ENCODE measurements at regions not wholly inside any gene's neighbourhood (a gene's known extent, or its start where the extent isn't known, plus 50 kb on each side); places are given as distances from the start of the nearest gene placed in this dataset.

DNA sequence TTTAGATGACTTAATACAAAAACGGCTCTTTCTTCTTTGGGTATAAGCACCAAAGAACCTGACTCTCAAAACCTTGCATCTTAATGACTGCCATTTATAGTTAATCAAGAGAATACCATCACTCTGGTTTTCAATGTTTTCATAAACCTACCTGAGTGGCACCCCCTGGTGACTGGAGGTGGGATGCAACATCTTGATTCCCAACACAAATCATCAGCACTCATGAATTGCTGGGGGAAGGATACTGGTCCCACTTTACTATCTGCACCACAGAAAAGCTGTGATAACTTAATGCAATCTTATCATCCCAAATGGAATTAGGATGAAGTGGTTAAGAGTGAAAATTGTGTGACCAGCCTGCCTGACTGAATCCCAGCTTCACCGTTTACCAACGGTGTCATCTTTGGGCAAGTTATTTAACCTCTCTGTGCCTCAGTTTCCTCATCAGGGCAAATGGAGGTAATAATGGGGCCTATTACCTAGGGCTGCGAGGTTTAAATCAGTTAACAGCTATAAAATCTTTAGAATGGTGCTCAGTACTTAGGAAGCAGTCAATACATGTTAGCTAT lies 366.4 kb downstream of the KLF12 start:
- DNase-seq = peak; percentile 21 to 24
- H3K27ac Mint-ChIP-seq = peak overlapping the region; percentile 99
- no peaks in the 10 kb centered on the region for H3K27me3 Mint-ChIP-seq (ENCODE audit: low read depth)
- ATAC-seq (replicated peaks in 1 of 2) = no peak
- peaks cover 8 to 20% of the 10 kb centered on the region in 2 donors for H3K36me3 Mint-ChIP-seq (ENCODE audit: insufficient read depth in 2 of 2)
- peak overlapping the region in 1 of 2 donors; percentile 91 for H3K4me3 Mint-ChIP-seq
- peaks cover 2 to 12% of the 10 kb centered on the region in 2 donors for H3K9me3 Mint-ChIP-seq
- H3K4me1 Mint-ChIP-seq (ENCODE audit: low read depth) = peaks cover 48% of the 10 kb centered on the region

DNA sequence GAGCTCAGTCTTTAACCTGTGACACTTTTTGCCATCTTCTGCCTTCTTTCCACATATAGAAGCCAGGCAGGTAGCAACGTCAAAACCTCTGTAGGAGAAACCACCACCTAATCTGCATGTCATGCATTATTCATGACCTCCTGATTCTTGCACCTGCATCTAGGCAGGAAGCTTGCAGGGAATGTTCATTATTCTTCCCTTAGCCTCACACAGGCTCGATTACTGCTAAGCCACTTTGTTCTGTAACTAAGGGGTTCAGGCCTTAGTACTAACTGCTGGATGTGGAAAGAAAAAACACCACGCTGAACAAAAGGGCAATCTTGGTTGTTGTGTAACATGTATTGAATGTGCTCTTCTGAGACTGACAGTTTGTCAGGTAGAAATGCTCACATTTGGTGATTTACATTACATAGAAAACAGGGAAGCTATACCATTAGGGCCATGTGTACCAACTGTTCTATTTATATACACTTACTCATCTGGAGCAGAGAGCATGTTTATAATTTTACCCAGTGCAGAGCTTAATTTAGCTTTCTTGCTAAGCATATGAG lies 366.9 kb downstream of the KLF12 start:
- H3K4me1 Mint-ChIP-seq (ENCODE audit: low read depth) = peaks cover 46% of the 10 kb centered on the region
- H3K27ac Mint-ChIP-seq = peak overlapping the region; percentile 99
- H3K4me3 Mint-ChIP-seq = peak overlapping the region; percentile 18 to 91
- H3K9me3 Mint-ChIP-seq = peaks cover 0 to 9% of the 10 kb centered on the region in 2 donors
- ATAC-seq (replicated peaks in 1 of 2) (no peak), DNase-seq (no peak)
- H3K27me3 Mint-ChIP-seq (ENCODE audit: low read depth) = no peaks in the 10 kb centered on the region
- H3K36me3 Mint-ChIP-seq (ENCODE audit: insufficient read depth in 2 of 2) = peaks cover 3 to 17% of the 10 kb centered on the region in 2 donors

DNA sequence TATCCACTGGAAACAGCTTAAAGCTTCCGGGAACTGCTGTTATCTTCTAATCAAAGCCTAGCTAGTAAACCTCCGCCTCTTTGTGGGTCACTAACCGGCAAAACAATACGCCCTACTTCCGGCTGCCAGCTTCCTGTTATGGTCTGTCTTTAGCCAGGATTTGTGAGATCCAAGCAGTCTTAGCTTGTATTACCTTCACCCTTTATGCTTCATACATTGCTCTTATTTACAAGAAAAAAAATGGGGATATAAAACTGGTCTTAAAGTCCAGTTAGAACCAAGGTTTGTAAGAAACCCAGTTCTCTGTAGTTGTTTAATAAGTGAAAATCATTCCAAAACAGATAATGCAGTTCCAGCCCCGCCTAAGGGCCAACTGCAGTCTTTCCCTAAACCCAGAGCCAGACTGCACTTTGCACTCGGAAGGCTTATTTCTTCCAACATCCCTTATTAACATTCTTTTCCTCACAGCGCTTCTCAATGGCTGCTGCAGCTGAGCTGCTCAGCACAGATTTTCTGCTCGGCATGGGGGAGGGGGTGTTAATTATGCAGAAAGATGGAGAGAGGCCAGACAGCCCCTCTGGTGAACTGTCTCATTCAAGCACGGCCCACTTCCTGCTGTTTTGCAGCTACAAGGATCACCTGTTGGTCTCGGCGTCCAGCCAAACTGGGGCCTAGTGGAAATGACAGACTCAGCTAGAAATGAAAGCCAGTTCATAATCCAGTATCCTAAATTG lies 368.4 kb downstream of the KLF12 start:
- Mint-ChIP-seq H3K27me3 (ENCODE audit: low read depth) (no peaks in the 10 kb centered on the region), H3K4me1 (ENCODE audit: low read depth) (peaks cover 49% of the 10 kb centered on the region), H3K36me3 (ENCODE audit: insufficient read depth in 2 of 2) (peaks cover 1 to 14% of the 10 kb centered on the region in 2 donors), H3K27ac (peak overlapping the region; percentile 99), H3K4me3 (peak overlapping the region; percentile 77 to 91), H3K9me3 (peaks cover 0 to 2% of the 10 kb centered on the region in 2 donors)
- DNase-seq = peak; percentile 73 to 75
- peak; percentile 87 to 90 for ATAC-seq (replicated peaks in 1 of 2)

DNA sequence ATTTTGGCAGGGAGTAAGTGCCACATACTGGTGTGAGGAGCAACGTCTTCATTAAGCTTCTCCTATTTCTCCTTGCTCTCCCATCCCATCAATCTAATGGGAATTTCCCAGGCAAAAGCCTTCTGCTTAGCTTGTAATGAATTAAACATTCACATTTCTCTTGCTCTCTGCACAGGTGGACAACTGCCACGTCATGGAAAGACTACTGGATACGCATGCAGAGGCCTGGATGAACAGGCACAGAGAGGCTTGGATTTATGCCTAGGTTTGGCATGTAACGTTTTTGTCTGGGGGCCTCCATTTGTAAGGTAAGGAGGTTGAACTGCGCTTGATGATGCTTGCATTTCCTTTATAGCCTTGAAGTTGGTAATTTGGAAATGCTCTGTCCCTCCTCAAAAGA lies 374.8 kb downstream of the KLF12 start:
- Mint-ChIP-seq H3K36me3 (ENCODE audit: insufficient read depth in 2 of 2) (peaks cover 1 to 13% of the 10 kb centered on the region in 2 donors), H3K4me3 (no peak overlapping the region), H3K27me3 (ENCODE audit: low read depth) (no peaks in the 10 kb centered on the region), H3K27ac (peak overlapping the region; percentile 50), H3K4me1 (ENCODE audit: low read depth) (peaks cover 41% of the 10 kb centered on the region), H3K9me3 (no peaks in the 10 kb centered on the region)
- ATAC-seq (replicated peaks in 1 of 2) (no peak), DNase-seq (no peak)

DNA sequence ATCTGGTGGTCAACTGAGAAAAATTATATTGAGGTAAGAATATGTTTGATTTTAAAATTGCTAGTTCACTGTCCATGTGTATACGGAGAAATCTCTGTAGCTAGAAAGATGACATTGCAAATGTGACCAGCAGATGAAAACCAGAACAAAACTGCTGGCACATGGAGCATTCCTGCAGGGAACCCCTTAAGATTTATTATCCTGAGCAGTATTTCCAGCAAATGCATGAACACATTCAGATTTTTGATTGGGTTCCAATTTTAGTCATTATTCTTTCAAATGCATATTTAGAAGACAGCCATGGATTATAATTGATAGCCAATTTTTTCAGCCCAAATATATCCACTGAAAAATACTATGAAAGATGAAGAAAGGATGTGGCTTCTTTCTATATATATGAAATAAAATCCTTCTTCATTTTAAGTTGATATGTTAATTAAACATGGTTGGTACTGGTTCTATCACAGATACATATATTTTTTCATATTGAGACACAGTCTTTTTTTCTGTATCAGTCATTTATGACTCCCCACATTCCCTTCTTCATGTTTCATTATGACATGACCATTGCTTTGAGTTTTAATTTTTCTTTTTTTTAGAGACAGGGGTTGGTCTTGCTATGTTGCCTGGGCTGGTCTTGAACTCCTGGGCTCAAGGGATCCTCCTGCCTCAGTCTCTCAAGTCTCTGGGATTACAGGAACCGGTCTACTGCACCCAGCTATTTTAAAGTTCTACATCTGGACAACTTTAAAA lies 376.5 kb downstream of the KLF12 start:
- DNase-seq (no peak), ATAC-seq (replicated peaks in 1 of 2) (peak; percentile 40 to 53)
- H3K4me3 Mint-ChIP-seq = no peak overlapping the region
- H3K9me3 Mint-ChIP-seq = no peaks in the 10 kb centered on the region
- H3K4me1 Mint-ChIP-seq (ENCODE audit: low read depth) = peaks cover 38% of the 10 kb centered on the region
- H3K36me3 Mint-ChIP-seq (ENCODE audit: insufficient read depth in 2 of 2) = peaks cover 3 to 8% of the 10 kb centered on the region in 2 donors
- no peak overlapping the region for H3K27ac Mint-ChIP-seq
- no peaks in the 10 kb centered on the region for H3K27me3 Mint-ChIP-seq (ENCODE audit: low read depth)

DNA sequence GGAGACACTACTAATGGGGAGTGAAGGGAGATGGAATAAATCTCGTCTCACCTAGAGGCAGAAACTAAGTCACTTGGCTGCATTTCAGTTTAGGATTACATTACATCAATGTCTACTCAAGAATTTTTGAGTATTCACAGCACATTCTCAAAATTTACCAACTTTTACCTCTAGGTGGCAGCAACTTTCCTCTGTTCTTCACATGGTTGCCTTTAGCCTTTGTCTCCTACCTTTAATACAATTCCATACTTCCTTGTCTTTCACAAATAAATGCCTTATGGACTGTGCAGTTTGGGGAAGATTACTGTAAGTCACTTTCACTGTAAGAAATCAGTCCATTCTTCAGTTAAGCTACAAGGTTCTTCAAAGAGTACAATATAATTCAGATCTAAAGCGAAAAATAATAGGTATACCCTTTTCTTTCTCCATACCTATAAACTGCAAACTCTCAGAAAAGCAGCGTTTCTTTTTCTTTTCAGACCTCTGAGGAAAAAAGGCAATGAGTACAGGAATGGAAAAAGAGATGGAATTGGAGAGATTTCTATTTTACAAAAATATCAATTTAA lies 379.4 kb downstream of the KLF12 start:
- Mint-ChIP-seq H3K27me3 (ENCODE audit: low read depth) (no peaks in the 10 kb centered on the region), H3K27ac (peak overlapping the region; percentile 49), H3K9me3 (no peaks in the 10 kb centered on the region), H3K4me1 (ENCODE audit: low read depth) (peaks cover 27% of the 10 kb centered on the region), H3K4me3 (no peak overlapping the region), H3K36me3 (ENCODE audit: insufficient read depth in 2 of 2) (peaks cover 6 to 7% of the 10 kb centered on the region in 2 donors)
- ATAC-seq (replicated peaks in 1 of 2) = no peak
- peak; percentile 3 to 16 for DNase-seq

DNA sequence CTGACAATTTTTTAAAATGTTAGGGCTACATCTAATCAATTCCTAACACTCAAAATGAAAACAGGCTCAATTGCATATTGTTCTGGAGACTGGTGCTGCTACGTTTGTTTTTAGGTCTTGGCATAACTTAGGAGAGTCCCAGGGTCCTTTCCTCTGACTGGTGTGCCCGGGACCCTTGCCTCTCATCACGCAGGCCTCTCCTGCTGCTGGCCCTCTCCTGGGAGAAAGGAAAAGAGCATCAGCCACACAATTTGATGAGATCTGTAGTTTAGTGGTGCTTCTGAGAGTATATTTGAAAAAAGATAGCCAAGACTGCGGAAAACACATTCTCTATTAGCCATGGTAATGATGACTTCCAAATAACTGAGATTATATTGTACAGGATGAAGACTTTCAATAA lies 380.0 kb downstream of the KLF12 start:
- H3K9me3 Mint-ChIP-seq = no peaks in the 10 kb centered on the region
- no peaks in the 10 kb centered on the region for H3K27me3 Mint-ChIP-seq (ENCODE audit: low read depth)
- peaks cover 6 to 7% of the 10 kb centered on the region in 2 donors for H3K36me3 Mint-ChIP-seq (ENCODE audit: insufficient read depth in 2 of 2)
- ATAC-seq (replicated peaks in 1 of 2) (no peak), DNase-seq (no peak)
- peaks cover 23% of the 10 kb centered on the region for H3K4me1 Mint-ChIP-seq (ENCODE audit: low read depth)
- H3K27ac Mint-ChIP-seq = no peak overlapping the region
- no peak overlapping the region for H3K4me3 Mint-ChIP-seq

DNA sequence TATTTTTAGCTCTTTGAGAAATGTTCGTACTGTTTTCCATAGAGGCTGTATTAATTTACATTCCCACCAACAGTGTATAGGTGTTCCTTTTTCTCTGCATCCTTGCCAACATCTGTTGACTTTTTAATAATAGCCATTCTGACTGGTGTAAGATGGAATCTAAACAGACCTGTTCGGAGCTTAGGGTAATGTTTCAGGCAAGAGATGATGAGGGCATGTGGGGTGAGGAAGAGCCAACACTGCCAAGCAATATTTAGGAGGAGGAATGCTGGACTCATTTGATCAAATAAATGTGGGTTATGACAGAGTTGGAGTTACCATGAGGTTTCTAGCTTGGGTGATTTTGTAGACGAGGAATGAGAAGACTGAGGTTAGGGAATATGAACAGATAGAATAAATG lies 382.9 kb downstream of the KLF12 start:
- Mint-ChIP-seq H3K27me3 (ENCODE audit: low read depth) (no peaks in the 10 kb centered on the region), H3K36me3 (ENCODE audit: insufficient read depth in 2 of 2) (peaks cover 6 to 8% of the 10 kb centered on the region in 2 donors), H3K4me3 (no peak overlapping the region), H3K9me3 (no peaks in the 10 kb centered on the region), H3K4me1 (ENCODE audit: low read depth) (peaks cover 11% of the 10 kb centered on the region), H3K27ac (no peak overlapping the region)
- ATAC-seq (replicated peaks in 1 of 2) (no peak), DNase-seq (no peak)

DNA sequence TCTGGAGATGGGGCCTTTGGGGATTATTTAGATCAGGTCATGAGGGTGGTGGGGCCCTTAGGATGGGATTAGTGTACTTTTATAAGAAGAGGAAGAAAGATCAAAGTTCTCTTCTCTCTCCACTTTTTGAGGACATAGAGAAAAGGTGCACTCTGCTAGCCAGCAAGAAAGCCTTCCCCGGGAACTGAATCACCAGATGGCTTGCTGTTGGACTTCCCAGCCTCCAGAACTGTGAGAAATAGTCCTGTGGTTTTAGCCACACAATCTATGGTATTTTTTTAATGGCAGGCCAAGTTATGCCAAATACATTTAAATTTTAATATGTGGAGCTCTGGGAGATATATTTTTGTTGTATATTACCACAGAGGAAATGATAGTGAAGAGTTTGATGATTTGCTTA lies 385.8 kb downstream of the KLF12 start:
- Mint-ChIP-seq H3K4me1 (ENCODE audit: low read depth) (peaks cover 18% of the 10 kb centered on the region), H3K9me3 (no peaks in the 10 kb centered on the region)

DNA sequence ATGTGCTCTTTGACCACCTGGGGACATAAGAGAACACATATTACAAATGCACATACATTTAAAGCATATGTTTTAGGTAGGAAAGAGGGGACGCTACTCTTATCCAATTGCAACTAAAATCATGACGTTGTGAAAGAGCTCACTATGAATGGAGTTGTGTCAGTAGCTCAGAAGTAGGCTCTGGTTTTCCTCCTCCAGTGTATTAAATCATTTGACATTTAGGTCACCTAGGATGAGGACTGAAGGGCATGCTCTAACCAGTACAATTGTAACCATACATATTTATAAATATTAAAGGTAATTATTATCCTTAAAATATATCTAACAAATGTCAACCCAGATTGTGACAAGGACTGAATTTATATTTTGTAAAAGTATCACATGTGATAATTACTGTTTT lies 389.0 kb downstream of the KLF12 start:
- Mint-ChIP-seq H3K27me3 (ENCODE audit: low read depth) (no peaks in the 10 kb centered on the region), H3K4me1 (ENCODE audit: low read depth) (peaks cover 31% of the 10 kb centered on the region), H3K9me3 (no peaks in the 10 kb centered on the region), H3K4me3 (no peak overlapping the region), H3K27ac (no peak overlapping the region), H3K36me3 (ENCODE audit: insufficient read depth in 2 of 2) (peaks cover under 1 to 3% of the 10 kb centered on the region in 2 donors)
- no peak for ATAC-seq (replicated peaks in 1 of 2)
- DNase-seq = no peak

More for the DNA sequence above, 385.8 kb downstream of the KLF12 start:
- ATAC-seq (replicated peaks in 1 of 2) (no peak), DNase-seq (no peak)
- Mint-ChIP-seq H3K27me3 (ENCODE audit: low read depth) (no peaks in the 10 kb centered on the region), H3K36me3 (ENCODE audit: insufficient read depth in 2 of 2) (peaks cover 6 to 8% of the 10 kb centered on the region in 2 donors), H3K4me3 (no peak overlapping the region), H3K27ac (no peak overlapping the region)

DNA sequence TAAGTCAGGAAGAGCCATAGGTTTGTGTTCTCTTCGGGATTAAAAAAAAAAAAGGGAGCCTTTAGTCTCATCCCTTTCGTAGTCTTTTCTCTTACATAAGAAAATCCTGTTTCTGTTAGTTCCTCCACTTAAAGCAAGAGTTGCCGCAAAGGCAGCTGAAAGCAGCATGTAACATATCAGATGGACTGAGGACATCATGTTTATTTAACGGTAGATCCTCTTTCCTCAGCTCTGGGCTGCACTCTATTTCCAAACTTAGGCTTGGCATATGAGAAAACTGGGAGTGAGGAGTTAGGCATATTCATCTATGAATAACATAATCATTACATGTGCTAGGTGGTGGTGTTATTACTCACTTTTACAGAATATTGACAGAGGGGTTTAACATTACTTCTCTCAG lies 391.2 kb downstream of the KLF12 start:
- H3K27ac Mint-ChIP-seq = no peak overlapping the region
- H3K36me3 Mint-ChIP-seq (ENCODE audit: insufficient read depth in 2 of 2) = no peaks in the 10 kb centered on the region
- H3K4me1 Mint-ChIP-seq (ENCODE audit: low read depth) = peaks cover 30% of the 10 kb centered on the region
- no peak for DNase-seq
- H3K9me3 Mint-ChIP-seq = no peaks in the 10 kb centered on the region
- no peak for ATAC-seq (replicated peaks in 1 of 2)
- no peaks in the 10 kb centered on the region for H3K27me3 Mint-ChIP-seq (ENCODE audit: low read depth)
- no peak overlapping the region for H3K4me3 Mint-ChIP-seq

DNA sequence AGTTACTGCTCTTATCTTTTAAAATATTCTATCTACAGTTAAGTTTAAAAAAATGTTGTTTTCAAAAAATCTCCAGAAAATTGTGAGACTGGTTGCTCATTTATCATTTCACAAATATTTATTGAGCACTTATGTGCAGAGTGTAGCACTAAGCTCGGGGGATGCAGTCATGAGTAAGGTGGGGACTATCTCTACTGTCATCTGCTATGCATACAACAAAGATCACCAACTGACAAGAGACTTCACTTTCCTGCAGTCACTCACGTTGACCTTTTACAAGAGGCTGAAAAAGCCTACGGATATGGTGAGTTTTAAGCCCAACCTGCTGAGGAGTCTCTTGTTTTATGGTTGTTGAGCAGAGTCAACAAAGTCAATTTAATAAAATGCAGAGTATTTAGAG lies 392.5 kb downstream of the KLF12 start:
- ATAC-seq (replicated peaks in 1 of 2) (no peak), DNase-seq (no peak)
- H3K36me3 Mint-ChIP-seq (ENCODE audit: insufficient read depth in 2 of 2) = no peaks in the 10 kb centered on the region
- no peaks in the 10 kb centered on the region for H3K9me3 Mint-ChIP-seq
- H3K4me3 Mint-ChIP-seq = peak overlapping the region in 1 of 2 donors; percentile 70
- no peaks in the 10 kb centered on the region for H3K27me3 Mint-ChIP-seq (ENCODE audit: low read depth)
- H3K4me1 Mint-ChIP-seq (ENCODE audit: low read depth) = peaks cover 30% of the 10 kb centered on the region
- peak overlapping the region; percentile 46 for H3K27ac Mint-ChIP-seq

DNA sequence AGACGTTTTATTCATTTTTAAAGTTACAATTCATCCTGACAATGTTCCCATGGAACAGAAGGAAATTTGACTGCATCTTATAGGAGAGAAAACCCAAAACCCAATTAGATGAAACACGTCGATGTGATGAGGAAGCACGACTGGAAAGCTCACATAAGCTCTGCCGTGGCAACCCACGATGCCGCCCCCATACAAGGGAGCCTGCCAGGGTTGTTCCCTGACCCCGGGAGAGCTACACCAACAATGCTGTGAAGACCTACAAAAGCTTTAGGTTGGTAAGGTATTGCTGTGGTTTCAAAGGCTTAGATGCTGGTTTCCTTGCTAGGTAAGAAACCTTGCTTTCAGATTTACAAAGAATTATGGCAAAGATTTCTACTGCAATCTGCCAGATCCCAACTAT lies 393.1 kb downstream of the KLF12 start:
- DNase-seq (peak in 1 of 2 donors; percentile 2), ATAC-seq (replicated peaks in 1 of 2) (no peak)
- Mint-ChIP-seq H3K4me1 (ENCODE audit: low read depth) (peaks cover 30% of the 10 kb centered on the region), H3K36me3 (ENCODE audit: insufficient read depth in 2 of 2) (peaks cover 0 to 3% of the 10 kb centered on the region in 2 donors), H3K27me3 (ENCODE audit: low read depth) (no peaks in the 10 kb centered on the region), H3K9me3 (no peaks in the 10 kb centered on the region), H3K4me3 (peak overlapping the region; percentile 46 to 70), H3K27ac (peak overlapping the region; percentile 20)
